ENCODE measurements at regions not wholly inside any gene's neighbourhood (a gene's known extent, or its start where the extent isn't known, plus 50 kb on each side); places are given as distances from the start of the nearest gene placed in this dataset.

GRCh38 chr7:82616059-82616728, 172.6 kb upstream of the CACNA2D1 start:
- DNase-seq (ENCODE audit: low read depth), result no peak
- TF ChIP-seq CTCF (IDR thresholded peaks at IDR 0.05; ENCODE audit: control insufficient read depth, extremely low read depth, insufficient read depth), result no peak
- H3K4me3 ChIP-seq (ENCODE audit: low read depth, low read length), result no peak overlapping the region

- no peak for DNase-seq (ENCODE audit: low read depth)
Measured at GRCh38 chr7:82615527-82615926, 171.9 kb upstream of the CACNA2D1 start.

GRCh38 chr7:82609746-82610145, 166.2 kb upstream of the CACNA2D1 start:
- H3K4me3 ChIP-seq (ENCODE audit: low read depth, low read length), result no peak overlapping the region
- no peak for TF ChIP-seq CTCF (IDR thresholded peaks at IDR 0.05; ENCODE audit: control insufficient read depth, extremely low read depth, insufficient read depth)
- DNase-seq (ENCODE audit: low read depth), result no peak

More at GRCh38 chr7:82615527-82615926, 171.9 kb upstream of the CACNA2D1 start:
- H3K4me3 ChIP-seq (ENCODE audit: low read depth, low read length), result no peak overlapping the region
- TF ChIP-seq CTCF (IDR thresholded peaks at IDR 0.05; ENCODE audit: control insufficient read depth, extremely low read depth, insufficient read depth), result no peak

- no peak overlapping the region for H3K4me3 ChIP-seq (ENCODE audit: low read depth, low read length)
- TF ChIP-seq CTCF (IDR thresholded peaks at IDR 0.05; ENCODE audit: control insufficient read depth, extremely low read depth, insufficient read depth), result peak; percentile 81
- DNase-seq (ENCODE audit: low read depth), result no peak
Measured at GRCh38 chr7:82605247-82605864, 161.8 kb upstream of the CACNA2D1 start.

GRCh38 chr7:82602066-82602465, 158.5 kb upstream of the CACNA2D1 start:
- DNase-seq (ENCODE audit: low read depth), result no peak
- TF ChIP-seq CTCF (IDR thresholded peaks at IDR 0.05; ENCODE audit: control insufficient read depth, extremely low read depth, insufficient read depth), result no peak
- H3K4me3 ChIP-seq (ENCODE audit: low read depth, low read length), result no peak overlapping the region

- H3K4me3 ChIP-seq (ENCODE audit: low read depth, low read length), result no peak overlapping the region
- no peak for DNase-seq (ENCODE audit: low read depth)
- TF ChIP-seq CTCF (IDR thresholded peaks at IDR 0.05; ENCODE audit: control insufficient read depth, extremely low read depth, insufficient read depth), result no peak
Measured at GRCh38 chr7:82600531-82600930, 157.0 kb upstream of the CACNA2D1 start.

- DNase-seq (ENCODE audit: low read depth), result no peak
- no peak for TF ChIP-seq CTCF (IDR thresholded peaks at IDR 0.05; ENCODE audit: control insufficient read depth, extremely low read depth, insufficient read depth)
- no peak overlapping the region for H3K4me3 ChIP-seq (ENCODE audit: low read depth, low read length)
Measured at GRCh38 chr7:82599895-82600294, 156.3 kb upstream of the CACNA2D1 start.
